Activated B cell treated with CpG ODN at 0.5 μM for 24 hours (primary cell): ENCODE measurements at regions not wholly inside any gene's neighbourhood (a gene's known extent, or its start where the extent isn't known, plus 50 kb on each side); places are given as distances from the start of the nearest gene placed in this dataset.
"Not testable (repeated sequence)": the region's sequence is repeated elsewhere in the genome, so short reads cannot be mapped to it uniquely, and the experiment has no call there.

ENCODE experiments used
- ATAC-seq: fragments of 200-7000 bp; cut with Tn5 transposase; one replicate; pipeline ENCODE4 v1.10.0; 2021; ENCODE audit warnings: low read depth, mild to moderate bottlenecking, moderate library complexity
- CTCF ChIA-PET: fragments of 350-600 bp; sonication (Branson Sonifier 250); formaldehyde crosslinking; loops from one replicate; lab custom pipeline; 2021; ENCODE audit warnings: antibody characterized with exemption; lab: Charles Lee
- POLR2A ChIA-PET: fragments of 350-600 bp; sonication (Branson Sonifier 250); formaldehyde crosslinking; loops from one replicate; lab custom pipeline; 2021; ENCODE audit warnings: antibody characterized with exemption; lab: Charles Lee
- DNase-seq: peaks from one replicate; pipeline ENCODE4 v3.0.0; 2022
- H3K27ac Mint-ChIP-seq: one replicate; pipeline ENCODE4 v1.8.0; 2020; ENCODE audit warnings: mixed read lengths
- H3K27me3 Mint-ChIP-seq: one replicate; pipeline ENCODE4 v1.8.0; 2021; ENCODE audit warnings: mixed read lengths
- H3K36me3 Mint-ChIP-seq: one replicate; pipeline ENCODE4 v1.8.0; 2021; ENCODE audit warnings: low read depth, mixed read lengths
- H3K4me1 Mint-ChIP-seq: one replicate; pipeline ENCODE4 v1.8.0; 2021; ENCODE audit warnings: mixed read lengths
- H3K4me3 Mint-ChIP-seq: one replicate; pipeline ENCODE4 v1.8.0; 2020; ENCODE audit warnings: mild to moderate bottlenecking, mixed read lengths
- H3K9me3 Mint-ChIP-seq: one replicate; pipeline ENCODE4 v1.8.0; 2020; ENCODE audit warnings: mixed read lengths
- intact Hi-C: fragments of 100-400 bp; cut with micrococcal nuclease; formaldehyde crosslinking; loops from one replicate; pipeline ENCODE4 v1.15.1; 2024
- TF ChIP-seq, protein P1 (sequence below): fragments of 200-600 bp; IDR thresholded peaks from one replicate; pipeline ENCODE4 v1.8.0; 2022; ENCODE audit warnings: antibody characterized with exemption, mild to moderate bottlenecking

DNA sequence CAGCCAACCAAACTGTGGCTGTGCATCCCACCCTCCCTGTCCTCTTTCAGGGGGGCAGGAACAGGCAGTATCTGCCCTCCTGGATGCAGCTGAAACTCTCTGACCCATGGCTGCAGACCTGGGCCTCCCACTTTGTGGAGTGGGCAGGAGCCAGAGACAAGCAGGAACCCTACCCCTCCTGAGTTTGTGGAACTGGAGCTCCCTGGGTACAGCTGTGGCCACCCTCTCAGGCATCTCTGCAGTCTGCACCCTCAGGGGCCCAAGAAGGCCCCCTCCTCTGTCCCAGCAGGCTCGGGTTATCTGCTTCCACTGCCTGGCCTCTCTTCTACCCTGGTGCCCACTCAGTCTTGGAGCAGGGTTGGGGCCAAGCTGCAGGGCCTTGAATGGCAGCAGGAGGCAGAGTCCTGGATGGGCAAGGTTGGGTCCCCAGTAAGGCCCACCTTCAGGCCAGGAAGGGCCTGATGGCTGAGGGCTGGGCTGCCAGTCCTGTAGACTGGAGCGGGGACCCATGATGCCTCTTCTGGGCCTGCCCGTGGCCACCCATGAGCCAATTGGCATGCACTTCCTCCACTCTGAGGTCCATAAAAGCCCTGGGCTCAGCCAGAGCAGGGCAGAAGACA, 619.9 kb downstream of the KIF4B start:
- H3K4me1 Mint-ChIP-seq: no peaks in the 10 kb centered on the region
- intact Hi-C loops: no loop called here
- ChIA-PET POLR2A (no interaction called here), CTCF (no interaction called here)
- TF ChIP-seq, protein P1, sequence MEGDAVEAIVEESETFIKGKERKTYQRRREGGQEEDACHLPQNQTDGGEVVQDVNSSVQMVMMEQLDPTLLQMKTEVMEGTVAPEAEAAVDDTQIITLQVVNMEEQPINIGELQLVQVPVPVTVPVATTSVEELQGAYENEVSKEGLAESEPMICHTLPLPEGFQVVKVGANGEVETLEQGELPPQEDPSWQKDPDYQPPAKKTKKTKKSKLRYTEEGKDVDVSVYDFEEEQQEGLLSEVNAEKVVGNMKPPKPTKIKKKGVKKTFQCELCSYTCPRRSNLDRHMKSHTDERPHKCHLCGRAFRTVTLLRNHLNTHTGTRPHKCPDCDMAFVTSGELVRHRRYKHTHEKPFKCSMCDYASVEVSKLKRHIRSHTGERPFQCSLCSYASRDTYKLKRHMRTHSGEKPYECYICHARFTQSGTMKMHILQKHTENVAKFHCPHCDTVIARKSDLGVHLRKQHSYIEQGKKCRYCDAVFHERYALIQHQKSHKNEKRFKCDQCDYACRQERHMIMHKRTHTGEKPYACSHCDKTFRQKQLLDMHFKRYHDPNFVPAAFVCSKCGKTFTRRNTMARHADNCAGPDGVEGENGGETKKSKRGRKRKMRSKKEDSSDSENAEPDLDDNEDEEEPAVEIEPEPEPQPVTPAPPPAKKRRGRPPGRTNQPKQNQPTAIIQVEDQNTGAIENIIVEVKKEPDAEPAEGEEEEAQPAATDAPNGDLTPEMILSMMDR: no peak
- H3K36me3 Mint-ChIP-seq: no peaks in the 10 kb centered on the region
- H3K27ac Mint-ChIP-seq: no peak overlapping the region
- H3K4me3 Mint-ChIP-seq: no peak overlapping the region
- H3K9me3 Mint-ChIP-seq: peaks cover 6% of the 10 kb centered on the region
- DNase-seq: no peak
- H3K27me3 Mint-ChIP-seq: peaks cover 4% of the 10 kb centered on the region
- ATAC-seq: no peak

DNA sequence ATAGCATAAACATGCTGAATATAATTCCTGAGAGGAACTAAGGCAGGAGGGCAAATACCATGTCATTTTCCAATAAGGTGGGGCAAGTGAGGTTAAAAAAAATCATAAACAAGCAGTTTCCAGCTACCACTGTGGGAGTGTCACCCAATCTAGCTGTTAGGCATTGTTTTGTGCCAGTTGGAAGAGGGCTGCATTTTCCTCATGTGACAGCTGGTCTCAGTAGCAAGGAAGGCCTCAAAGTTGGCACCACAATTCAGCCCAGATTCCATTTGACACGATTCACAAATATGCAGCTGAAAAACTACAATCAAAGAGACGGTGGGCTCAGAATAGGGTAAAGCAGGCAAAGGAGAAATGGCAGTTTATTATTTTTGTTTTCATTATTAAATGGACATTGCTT, 636.1 kb downstream of the KIF4B start:
- CTCF ChIA-PET: no interaction called here
- Mint-ChIP-seq H3K4me3 (no peak overlapping the region), H3K9me3 (peaks cover 3% of the 10 kb centered on the region), H3K27me3 (no peaks in the 10 kb centered on the region), H3K4me1 (no peaks in the 10 kb centered on the region), H3K27ac (no peak overlapping the region), H3K36me3 (no peaks in the 10 kb centered on the region)
- intact Hi-C loops: no loop called here
- POLR2A ChIA-PET: no interaction called here
- TF ChIP-seq, protein P1: no peak
- ATAC-seq (no peak), DNase-seq (no peak)

DNA sequence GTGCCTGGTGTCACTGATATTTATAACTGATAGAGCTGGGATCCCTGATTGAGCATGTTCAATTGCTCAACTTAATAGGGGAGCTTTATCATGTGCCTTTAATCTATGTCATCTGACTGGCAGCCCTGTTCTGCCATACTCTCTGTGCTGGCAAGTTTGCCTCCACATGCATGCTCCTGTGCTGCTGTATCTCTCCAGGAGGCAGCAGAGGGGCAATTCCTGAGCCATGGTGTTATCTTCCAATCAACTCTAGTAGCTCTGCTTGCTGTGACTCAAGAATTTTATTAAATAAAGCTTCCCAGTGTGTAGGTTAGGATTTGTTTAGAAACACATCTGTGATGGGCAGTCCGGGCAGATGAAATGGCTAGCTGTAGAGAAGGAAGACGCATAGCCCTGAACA, 642.0 kb downstream of the KIF4B start:
- Mint-ChIP-seq H3K4me1 (no peaks in the 10 kb centered on the region), H3K36me3 (no peaks in the 10 kb centered on the region), H3K9me3 (peaks cover 3% of the 10 kb centered on the region), H3K27ac (no peak overlapping the region), H3K4me3 (no peak overlapping the region), H3K27me3 (no peaks in the 10 kb centered on the region)
- TF ChIP-seq, protein P1: no peak
- no peak for DNase-seq
- no peak for ATAC-seq
- intact Hi-C loops: no loop called here
- ChIA-PET POLR2A (no interaction called here), CTCF (no interaction called here)

DNA sequence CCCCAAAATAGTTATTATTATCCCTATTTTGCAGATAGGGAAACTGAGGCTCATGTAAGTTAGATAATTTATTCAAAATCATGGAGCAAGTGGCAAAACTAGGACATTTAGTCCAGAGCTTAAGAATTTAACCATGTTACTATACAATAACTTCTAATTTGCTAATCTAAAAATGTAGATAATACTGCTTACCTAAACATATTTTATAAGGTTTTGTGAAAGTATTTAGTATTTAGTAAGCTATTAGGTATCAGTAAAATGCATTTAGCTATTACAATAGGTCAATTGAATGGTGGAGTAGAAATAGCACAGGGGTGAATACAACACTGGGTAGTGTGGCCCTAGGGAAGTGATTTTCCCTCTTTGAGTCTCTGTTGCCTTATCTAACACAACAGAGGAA, 648.3 kb downstream of the KIF4B start:
- H3K4me3 Mint-ChIP-seq: no peak overlapping the region
- POLR2A ChIA-PET: no interaction called here
- H3K27ac Mint-ChIP-seq: no peak overlapping the region
- H3K4me1 Mint-ChIP-seq: no peaks in the 10 kb centered on the region
- no peaks in the 10 kb centered on the region for H3K9me3 Mint-ChIP-seq
- TF ChIP-seq, protein P1: no peak
- CTCF ChIA-PET: no interaction called here
- no peak for DNase-seq
- no peaks in the 10 kb centered on the region for H3K27me3 Mint-ChIP-seq
- intact Hi-C loops: no loop called here
- no peaks in the 10 kb centered on the region for H3K36me3 Mint-ChIP-seq
- no peak for ATAC-seq

DNA sequence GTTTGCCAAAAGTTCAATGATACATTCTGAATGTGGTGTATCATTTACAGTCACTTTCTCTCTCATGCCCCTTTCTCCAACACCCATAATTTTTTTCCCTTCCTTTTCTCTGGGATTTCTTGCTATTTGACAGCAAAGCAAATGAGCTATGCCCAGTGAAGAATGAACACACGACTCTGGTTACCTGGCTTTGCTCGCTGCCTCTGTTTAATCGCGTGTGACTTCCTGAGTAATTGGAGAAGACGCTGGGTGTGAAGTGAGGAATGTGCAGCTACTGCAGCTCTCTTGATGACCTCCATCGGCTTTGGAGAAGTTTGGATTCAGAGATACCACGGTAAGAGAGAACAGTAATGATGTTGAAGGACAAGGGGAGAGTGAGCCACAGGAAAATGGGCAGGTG, 651.8 kb downstream of the KIF4B start:
- Mint-ChIP-seq H3K4me3 (no peak overlapping the region), H3K36me3 (no peaks in the 10 kb centered on the region), H3K4me1 (no peaks in the 10 kb centered on the region), H3K27ac (no peak overlapping the region), H3K9me3 (no peaks in the 10 kb centered on the region), H3K27me3 (no peaks in the 10 kb centered on the region)
- no peak for DNase-seq
- TF ChIP-seq, protein P1: no peak
- intact Hi-C loops: no loop called here
- CTCF ChIA-PET: no interaction called here
- no peak for ATAC-seq
- POLR2A ChIA-PET: no interaction called here

DNA sequence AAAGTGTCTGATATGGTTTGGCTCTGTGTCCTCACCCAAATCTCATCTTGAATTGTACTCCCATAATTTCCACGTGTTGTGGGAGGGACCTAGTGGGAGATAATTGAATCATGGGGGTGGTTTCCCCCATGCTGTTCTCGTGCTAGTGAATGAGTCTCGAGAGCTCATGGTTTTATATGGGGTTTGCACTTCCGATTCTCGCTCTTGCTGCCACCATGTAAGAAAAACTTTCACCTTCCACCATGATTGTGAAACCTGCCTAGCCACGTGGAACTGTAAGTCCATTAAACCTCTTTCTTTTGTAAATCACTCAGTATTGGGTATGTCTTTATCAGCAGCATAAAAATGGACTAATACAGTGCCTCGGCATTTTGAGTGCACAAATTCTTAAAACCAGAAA, 655.0 kb upstream of the SGCD start:
- CTCF ChIA-PET: not testable (repeated sequence)

More for the DNA sequence above, 655.0 kb upstream of the SGCD start:
- POLR2A ChIA-PET, ATAC-seq, H3K27me3 Mint-ChIP-seq, H3K4me1 Mint-ChIP-seq, DNase-seq, H3K4me3 Mint-ChIP-seq, intact Hi-C loops, H3K27ac Mint-ChIP-seq, H3K9me3 Mint-ChIP-seq, H3K36me3 Mint-ChIP-seq: not testable (repeated sequence)
